NCI-H82 treated with DMSO at 0.1 percent for 48 hours (cell line): ENCODE measurements at regions not wholly inside any gene's neighbourhood (a gene's known extent, or its start where the extent isn't known, plus 50 kb on each side); places are given as distances from the start of the nearest gene placed in this dataset.
"Not testable (repeated sequence)": the region's sequence is repeated elsewhere in the genome, so short reads cannot be mapped to it uniquely, and the experiment has no call there.

Experiments
- DNase-seq: peaks from one replicate; lab custom pipeline; 2025; ENCODE audit not compliant: unreplicated experiment; lab: John Stamatoyannopoulos, UW

DNA sequence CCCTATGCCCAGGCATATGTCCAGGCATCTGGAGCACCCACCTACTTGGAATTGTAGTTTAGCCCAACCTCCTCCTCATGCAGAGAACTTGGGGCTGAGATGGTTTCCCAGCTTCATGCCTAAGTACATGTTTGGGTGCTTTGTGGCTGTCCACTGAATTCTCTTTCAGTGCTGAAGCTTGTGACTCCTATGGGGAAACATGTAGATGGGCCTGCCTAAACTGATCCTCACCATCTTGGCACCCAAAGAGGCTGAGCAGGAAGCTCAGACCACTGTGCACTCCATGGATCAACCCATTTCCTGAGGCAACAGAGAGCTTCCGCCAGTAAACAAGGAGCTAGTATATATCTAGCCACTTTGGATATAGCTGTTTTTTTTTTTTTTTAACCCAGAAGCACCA, 2733.7 kb downstream of the PCDH7 start:
- no peak for DNase-seq

DNA sequence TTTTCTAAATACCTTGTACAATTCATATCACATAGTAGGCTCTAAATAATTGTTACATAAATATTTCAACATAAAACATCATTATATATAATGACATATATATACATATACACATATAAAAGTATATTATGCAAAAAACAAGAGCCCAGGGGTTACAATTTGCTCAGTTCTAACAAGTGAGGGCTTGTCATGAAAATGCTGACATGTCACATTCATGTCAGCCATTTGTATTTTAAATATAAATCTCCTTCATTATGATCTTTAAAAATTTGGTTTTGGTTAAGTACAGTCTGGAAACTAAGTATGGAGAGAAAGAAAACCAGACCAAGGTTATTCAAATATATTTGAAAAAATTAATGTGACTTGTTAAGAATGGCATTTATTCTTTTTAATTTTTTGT, 2745.4 kb downstream of the PCDH7 start:
- no peak for DNase-seq

DNA sequence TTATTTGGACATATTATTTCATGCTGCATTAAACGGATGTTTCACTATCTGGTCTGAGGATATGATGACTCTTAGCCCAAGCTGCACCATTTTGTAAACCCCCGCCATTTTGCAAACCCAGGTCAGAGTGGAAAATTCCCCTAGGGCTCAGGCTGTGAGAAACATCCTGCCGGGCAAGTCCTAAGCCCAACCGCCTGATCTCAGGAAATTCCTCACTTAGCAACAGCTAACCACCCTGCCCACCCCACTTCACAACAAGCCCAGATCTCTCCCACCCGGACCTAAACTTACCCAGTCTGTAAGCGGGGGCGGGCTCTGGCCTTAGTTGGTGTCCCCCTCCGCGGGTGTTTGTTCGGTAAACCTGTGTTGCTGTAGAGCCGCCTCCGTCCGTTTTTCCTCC, 2747.1 kb downstream of the PCDH7 start:
- no peak for DNase-seq

DNA sequence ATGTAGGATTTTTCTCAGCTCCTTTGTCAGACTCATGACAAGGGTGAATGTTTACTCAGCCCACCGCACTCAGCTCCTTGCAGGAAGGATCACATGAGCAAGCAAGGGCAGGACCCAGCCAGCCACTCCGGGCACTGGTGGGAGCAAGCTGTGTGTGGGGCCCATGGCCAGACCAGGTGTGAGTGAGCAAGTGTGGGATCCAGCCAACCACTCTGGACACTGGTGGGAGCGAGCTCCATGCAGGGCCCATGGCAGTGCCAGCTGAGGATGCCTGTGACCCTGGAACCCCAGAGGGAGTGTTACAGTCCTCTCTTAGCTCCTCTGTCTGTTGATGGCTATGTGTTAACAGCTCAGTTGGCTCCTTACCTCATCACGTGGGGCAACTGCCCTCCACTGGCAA, 2750.6 kb downstream of the PCDH7 start:
- DNase-seq = no peak

DNA sequence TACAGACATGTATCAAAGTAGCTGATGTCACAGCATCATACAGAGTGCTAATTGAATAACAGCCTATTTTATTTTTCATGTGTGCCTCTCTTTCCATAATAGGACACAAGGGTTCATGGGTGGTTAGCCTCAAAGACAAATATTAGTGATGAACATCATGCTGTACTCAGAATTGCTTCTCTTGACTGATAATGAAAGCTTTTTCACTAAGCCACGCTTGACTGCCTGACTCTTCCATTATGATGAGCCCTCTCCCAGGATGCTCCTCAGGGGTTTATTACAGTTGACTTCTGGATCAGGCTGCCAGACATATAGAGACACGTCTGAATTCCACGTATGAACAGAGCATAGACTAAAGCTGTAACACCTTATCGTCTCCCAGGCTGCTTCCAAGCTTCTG, 2757.5 kb downstream of the PCDH7 start:
- no peak for DNase-seq

DNA sequence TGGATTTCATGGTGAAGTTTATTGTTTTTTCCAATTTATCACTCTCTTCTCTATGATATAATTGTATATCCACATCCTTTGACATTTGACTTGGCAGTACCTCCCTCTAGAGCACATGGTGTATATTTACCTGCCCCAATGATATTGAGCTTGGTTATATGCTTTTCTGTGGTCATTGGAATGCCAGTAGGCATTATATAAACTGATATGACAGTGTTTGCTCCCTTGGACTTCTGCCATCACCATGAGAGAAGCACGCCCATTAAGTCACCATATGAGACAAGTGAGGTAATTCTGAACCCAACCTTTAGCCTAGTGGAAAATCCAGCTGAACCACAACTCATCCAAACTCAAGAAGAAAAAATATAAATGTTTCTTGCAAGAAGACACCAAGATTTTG, 2761.5 kb downstream of the ARAP2 start:
- DNase-seq = no peak

DNA sequence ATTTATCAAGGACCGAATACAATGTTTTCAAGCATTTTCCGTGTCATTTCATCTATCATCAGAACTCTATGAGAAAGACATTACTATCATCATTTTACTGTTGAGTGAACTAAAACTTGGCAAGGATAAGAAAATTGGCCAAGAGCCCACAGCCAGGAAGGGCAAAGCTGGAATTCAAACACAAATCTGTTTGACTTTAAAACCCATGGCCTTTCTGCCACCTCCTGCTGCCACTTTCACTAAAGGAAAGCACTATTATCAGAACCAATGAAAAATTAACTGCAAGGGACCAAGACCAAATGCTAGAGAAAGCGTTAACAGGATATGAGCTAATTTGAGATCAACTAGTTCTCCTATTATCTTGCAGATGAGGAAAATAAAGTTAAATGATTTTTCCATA, 2759.2 kb downstream of the ARAP2 start:
- no peak for DNase-seq

DNA sequence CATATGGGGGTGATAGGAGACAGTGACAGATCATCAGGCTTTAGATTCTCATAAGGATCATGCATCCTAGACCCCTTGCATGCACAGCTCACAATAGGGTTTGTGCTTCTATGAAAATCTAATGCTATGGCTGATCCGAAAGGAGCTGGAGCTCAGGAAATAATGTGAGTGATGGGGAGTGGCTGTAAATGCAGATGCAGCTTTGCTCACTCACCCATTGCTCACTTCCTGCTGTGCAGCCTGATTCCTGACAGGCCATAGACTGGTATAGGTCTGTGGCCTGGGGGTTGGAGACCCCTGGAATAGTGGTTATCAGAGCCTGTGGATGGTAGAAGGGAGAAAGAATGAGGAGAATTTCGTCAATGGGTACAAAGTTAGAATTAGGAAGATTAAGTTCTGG, 2751.1 kb downstream of the ARAP2 start:
- no peak for DNase-seq

DNA sequence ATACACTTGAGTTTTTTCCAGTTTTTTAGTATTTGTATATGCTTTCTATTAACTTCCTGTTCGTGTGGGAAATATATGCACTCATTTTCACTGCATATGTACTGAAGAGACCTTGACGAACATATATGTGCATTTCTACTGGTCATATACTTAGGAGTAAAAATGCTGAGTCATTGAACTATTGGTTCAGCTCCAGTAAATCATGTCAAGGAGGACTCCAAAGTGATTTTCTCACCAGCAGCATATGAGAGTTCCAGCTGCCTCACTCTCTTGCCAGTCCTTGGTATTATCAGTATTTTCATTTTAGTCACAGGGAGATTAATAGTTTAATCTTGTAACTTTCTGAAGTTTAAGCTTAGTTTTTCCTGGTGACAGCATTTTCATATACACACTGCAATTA, 2750.2 kb downstream of the ARAP2 start:
- no peak for DNase-seq

DNA sequence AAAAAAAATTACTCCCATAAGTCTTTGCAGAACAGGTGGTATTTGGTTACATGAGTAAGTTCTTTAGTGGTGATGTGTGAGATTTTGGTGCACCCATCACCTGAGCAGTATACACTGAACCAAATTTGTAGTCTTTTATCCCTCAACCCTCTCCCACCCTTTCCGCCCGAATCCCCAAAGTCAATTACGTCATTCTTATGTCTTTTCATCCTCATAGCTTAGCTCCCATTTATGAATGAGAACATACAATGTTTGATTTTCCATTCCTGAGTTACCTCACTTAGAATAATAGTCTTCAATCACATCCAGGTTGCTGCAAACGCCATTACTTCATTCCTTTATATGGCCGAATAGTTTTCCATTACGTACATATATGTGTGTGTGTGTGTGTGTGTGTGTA, 2742.7 kb downstream of the ARAP2 start:
- not testable (repeated sequence) for DNase-seq

DNA sequence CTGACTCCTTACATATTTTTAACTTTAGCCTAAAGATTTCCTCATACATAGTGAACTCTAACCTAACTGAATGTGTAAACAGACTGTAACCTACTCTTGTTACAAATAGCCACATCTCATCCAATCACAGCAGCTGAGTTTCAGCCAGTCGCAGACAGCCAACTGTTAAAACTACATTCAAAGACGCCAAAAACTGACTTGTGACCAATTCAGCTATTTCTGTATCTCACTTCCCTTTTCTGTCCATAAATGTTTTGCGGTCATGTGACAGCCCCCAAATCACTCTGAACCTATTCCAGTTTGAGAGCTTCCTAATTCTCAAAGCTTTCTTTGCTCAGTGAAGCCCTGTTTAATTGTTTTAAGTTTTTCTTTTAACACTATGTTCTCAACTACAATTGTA, 2731.9 kb downstream of the ARAP2 start:
- DNase-seq = no peak

DNA sequence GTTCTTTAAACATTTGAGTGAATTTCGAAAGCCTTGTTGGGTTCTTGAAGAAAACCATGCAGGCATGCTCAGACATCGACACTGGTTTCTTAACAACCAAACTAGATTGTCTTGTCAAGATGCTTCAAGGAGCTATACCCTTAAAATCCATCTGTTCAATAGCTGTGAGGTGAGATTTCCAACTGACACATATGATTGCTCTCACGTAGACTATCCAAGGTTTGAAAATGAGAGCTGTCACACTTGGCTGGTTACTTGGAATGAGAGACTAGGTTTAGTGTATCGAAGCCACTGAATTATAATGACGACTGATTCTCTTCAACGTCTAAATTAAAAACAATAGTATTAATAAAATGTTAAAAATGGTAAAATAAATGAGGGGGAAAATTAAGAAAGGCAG, 2725.5 kb downstream of the ARAP2 start:
- DNase-seq = no peak

DNA sequence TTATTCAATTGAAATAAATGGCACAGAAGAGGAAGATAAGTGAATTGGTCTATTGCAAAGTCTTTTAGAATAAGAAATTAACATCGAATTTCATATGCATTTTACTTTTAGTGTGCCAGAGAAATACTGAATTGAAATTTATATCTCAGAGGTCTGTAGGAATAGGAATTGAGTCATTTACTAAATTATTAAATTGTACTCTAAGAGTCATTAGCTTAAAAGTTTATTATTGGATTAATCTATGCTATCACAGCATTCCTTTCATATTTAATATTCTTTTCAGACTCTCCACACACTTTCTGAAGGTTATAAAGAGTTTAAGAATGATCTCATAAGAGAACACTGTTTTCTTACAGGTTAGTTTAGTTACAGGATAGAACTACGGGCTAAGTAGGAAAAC, 2711.5 kb downstream of the ARAP2 start:
- DNase-seq = no peak

DNA sequence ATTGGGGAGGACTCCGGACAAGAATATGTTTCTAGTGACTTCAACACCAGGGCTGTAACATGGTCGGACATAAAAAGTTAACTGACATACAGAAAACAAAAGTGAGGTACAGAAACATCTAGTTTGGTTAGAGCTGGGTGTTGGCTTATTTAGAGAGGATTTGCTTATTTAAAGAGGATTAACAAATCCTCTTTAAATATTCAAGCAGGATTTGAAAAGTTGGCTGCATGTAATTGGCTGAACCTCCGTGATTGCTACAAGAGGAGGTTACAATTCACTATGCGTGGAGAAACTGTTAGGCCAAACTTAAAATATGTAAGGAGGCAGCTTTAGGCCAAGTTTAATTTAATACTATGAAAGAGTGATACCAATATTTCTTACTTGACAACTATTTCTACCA, 2707.4 kb downstream of the ARAP2 start:
- no peak for DNase-seq

DNA sequence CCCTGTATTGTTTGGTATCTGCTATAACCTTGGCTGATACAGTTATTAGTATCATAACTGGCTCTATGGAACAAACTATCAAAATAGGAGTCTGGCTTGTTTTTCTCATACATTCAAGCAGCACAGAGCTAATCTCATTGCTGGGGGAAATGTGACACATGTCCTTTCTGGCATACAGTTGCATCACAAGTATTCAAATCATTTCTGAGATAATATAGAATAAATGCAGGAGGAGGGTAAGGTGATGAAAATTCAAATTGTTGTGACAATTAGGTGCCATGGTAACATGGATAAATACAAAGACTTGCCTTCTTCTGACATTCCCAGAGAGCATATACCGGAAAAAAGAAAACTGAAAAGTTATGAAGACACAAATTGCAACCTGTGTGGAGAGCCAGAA, 2706.8 kb downstream of the ARAP2 start:
- no peak for DNase-seq

DNA sequence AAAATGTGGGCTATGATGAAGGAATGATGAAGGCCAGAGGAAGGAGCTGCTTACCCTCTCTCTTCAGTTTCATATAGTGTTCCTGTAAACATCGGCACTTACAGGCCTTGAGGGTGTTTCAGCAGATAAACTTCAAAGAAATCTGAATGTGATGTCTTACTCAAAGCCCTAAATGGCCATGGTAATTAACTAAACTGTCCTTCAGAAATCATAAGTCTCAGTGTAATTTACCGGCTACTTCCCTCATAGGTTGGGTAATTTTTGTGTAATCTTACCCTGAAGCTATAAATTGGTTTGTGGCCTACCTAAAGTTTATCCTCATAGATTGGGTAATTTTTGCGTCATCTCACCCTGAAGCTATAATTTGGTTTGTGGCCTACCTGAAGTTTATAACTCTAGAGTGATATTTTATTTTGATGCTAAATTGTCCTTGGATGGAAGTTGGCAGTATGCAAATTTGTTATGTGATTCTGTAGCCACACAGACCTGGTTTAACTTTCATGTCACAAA, 2700.3 kb downstream of the ARAP2 start:
- DNase-seq = no peak

DNA sequence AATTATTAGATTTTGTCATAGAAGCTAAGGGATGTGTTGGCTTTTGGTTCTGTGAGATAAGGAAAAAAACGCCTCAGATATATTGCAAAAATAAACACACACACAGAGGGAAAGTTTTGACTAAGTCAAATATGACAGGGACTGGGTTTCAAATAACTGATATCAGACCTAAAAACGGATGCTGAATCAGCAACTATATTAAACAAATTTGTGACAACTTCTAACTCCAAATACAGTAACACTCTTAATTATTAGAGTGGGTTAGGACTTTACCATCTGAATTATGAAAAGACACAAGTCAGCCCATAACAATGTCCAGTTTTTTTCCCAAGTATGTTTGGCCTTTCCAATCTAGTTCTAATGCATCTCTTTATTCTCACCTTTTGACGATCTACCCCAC, 2693.1 kb downstream of the ARAP2 start:
- no peak for DNase-seq

DNA sequence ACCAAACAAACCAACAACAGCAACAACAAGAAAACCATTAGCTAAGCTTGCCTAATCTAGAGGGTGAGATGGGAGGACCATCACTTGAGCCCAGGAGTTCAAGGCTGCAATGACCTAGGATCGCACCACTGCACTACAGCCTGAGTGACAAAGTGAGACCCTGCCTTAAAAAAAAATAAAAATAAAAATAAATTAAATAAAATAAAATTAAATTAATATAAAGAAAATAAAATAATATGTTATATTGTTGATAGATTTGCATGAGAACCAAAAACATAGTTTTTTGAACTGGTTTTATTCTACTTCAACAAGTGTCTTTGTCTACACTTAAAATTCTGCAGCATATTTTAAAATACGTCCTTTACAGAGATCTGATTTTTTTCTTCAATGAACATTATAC, 2683.1 kb downstream of the ARAP2 start:
- DNase-seq = no peak

DNA sequence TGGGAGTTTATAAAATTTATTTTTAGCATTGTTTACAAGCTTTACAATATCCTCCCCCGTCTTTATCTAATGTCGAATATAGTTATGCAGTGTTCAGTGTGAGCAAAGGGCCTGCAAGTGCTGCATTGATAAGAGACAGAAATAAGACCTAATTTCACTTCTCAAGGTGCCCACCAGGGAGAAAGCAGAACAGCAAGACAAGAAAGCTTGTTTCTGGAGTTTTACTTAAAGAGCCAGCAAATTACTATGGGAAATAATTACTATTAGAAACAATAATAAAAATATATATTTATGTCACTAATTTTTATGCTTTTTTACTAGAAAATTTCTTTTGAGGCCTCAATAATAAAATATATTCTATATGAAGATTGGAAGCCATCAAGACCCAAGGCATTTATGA, 2677.7 kb downstream of the ARAP2 start:
- no peak for DNase-seq

DNA sequence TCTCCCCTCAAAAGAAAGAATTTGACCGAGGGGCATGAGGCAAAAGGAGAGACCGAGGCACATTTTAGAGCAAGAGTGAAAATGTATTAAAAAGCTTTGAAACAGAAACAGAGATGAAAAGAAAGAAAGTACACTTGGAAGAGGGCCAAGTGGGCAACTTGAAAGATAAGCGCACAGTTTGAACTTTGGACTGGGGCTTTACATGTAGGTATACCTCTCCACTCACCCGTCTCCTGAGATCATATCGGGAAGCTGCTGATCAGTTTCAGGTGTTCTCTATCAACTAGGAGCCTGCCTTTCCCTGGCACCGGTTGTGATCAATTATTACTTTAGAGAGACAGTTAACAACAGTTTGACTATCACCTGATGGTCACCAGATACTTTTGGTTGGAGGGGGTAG, 2666.5 kb downstream of the ARAP2 start:
- no peak for DNase-seq

DNA sequence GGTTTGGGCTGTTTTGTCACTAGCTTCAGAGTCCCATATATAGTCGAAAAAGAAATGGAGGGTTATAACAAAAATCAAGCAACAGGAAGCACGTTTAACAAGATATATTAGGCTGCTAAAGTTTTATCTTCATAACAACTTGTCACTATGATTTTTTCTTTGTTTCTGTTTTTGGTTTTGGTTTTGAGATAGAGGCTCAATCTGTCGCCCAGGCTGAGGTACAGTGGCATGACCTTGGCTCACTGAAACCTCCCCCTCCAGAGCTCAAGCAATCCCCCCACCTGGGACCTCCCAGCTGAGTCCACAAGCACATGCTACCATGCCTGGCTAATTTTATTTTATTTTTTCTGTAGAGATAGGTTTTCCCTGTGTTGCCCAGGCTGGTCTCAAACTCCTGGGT, 2664.4 kb downstream of the ARAP2 start:
- DNase-seq = no peak

DNA sequence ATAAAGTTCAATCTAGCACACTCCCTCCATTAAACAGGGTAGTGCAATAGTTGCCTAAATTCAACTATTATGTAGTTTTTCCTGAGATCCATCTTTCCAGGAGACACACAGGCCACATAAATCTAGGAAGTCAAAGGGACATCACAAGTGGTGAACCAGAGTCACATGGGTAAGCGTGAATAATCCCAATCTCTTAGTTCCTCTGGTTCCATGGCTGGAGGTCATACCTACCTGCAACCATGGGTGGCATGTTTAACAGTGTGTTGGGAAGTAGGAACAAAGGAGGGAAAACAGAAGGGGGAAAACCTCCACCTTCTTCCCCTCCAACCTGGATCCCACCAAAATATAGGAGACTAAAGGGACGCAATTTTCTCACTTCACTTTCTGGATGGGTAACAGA, 2651.6 kb downstream of the ARAP2 start:
- no peak for DNase-seq

DNA sequence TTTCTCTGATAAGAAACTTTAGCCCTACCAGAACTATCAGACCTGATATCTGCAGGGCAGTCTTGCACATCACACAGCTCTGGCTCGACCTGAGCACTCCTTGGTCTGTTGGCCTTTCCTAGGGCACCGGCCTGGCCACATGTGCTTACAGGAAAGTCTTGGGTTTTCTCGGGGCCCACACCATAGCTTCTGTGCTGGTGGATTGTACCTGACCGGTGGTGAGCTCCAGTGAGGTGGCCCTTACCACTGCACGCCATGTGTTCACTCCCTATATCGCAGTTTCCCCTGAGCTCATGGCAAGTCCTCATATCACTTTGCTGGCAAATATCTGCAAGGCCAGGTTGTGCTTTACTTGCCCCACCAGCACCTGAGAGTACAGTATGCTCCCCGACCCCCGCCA, 2637.4 kb downstream of the ARAP2 start:
- DNase-seq = no peak

DNA sequence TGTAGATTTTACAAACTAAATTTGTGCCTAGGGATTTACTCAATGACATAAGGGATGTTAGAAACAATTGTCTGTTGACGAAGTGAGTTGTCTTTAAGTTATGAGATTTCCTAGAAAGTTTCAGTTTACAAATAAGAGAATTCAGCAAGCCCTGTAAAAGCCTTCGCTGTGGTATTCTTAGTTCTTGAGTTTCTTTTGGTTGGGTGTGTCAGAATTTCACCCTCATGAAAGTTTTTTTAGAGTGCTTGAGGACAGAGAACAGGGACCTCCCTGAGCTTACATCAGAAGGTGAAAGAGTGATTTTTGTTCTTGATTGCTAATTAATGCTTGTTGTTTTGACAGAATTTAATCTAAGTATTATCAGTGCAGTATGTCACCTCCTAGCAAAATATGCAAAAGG, 2628.2 kb downstream of the ARAP2 start:
- no peak for DNase-seq
